ENCODE measurements at regions not wholly inside any gene's neighbourhood (a gene's known extent, or its start where the extent isn't known, plus 50 kb on each side); places are given as distances from the start of the nearest gene placed in this dataset.

GRCh38 chr5:148747536-148747906 lies 78.9 kb upstream of the ADRB2 start:
- TF ChIP-seq KDM2A (CRISPR knock-in tag; IDR thresholded peaks at IDR 0.05; ENCODE audit: borderline replicate concordance, low read depth), result no peak
- no peak for TF ChIP-seq ZNF660 (CRISPR knock-in tag; IDR thresholded peaks at IDR 0.05; ENCODE audit: borderline replicate concordance, low read depth)
- TF ChIP-seq CEBPG (CRISPR knock-in tag; IDR thresholded peaks at IDR 0.05), result no peak
- TF ChIP-seq THYN1 (CRISPR knock-in tag; IDR thresholded peaks at IDR 0.05; ENCODE audit: borderline replicate concordance, low read depth), result no peak
- no peak for TF ChIP-seq NR0B2 (CRISPR knock-in tag; IDR thresholded peaks at IDR 0.05)
- no peak for TF ChIP-seq FOXP1 (IDR thresholded peaks at IDR 0.05)
- no peak for TF ChIP-seq FOXP1 (CRISPR knock-in tag; IDR thresholded peaks at IDR 0.05)
- TF ChIP-seq ZNF781 (CRISPR knock-in tag; IDR thresholded peaks at IDR 0.05; ENCODE audit: borderline replicate concordance, not compliant biosample characterization), result no peak
- no peak for TF ChIP-seq IKZF1 (IDR thresholded peaks at IDR 0.05)
- in situ Hi-C loops (cut with HindIII; ENCODE audit: extremely low pct_ligation_motif_present, low pct_unique_long_range_greater_than_20kb), result no loop called here
- FAIRE-seq, result no peak
- BruUV-seq (replicated peaks), result no TSS peak
- Histone ChIP-seq H3K4me3 (replicated peaks in 1 of 3; ENCODE audit: insufficient read depth in 1 of 3, low read depth in 2 of 3, low read length in 3 of 3) (no peak overlapping the region), H3K27me3 (ENCODE audit: control insufficient read depth in 1 of 2, insufficient read depth in 2 of 2, low read length in 2 of 2) (no peaks in the 10 kb centered on the region), H3K4me1 (ENCODE audit: insufficient read depth, low read length) (no peaks in the 10 kb centered on the region), H3K4me2 (ENCODE audit: low read depth, low read length) (no peak overlapping the region), H3K27ac (ENCODE audit: extremely low read length, insufficient read depth, low read length) (no peak overlapping the region), H2AFZ (ENCODE audit: low read length) (no peak overlapping the region), H3K79me2 (ENCODE audit: insufficient read depth, low read length) (no peaks in the 10 kb centered on the region), H3K9ac (ENCODE audit: insufficient read depth, low read depth, low read length) (no peak overlapping the region), H3K36me3 (replicated peaks in 1 of 2; ENCODE audit: control insufficient read depth in 1 of 2, insufficient read depth in 2 of 2, low read length in 2 of 2) (no peaks in the 10 kb centered on the region), H3K9me3 (ENCODE audit: low read length) (no peaks in the 10 kb centered on the region), H4K20me1 (ENCODE audit: insufficient read depth, low read length) (no peaks in the 10 kb centered on the region)
- POLR2A ChIA-PET, result no interaction called here
- ATAC-seq, result no peak
- intact Hi-C loops (cut with micrococcal nuclease; ENCODE audit: unreplicated experiment), result no loop called here
- CTCF ChIA-PET (ENCODE audit: low intra/inter-chr PET ratio, low total read pairs), result no interaction called here
- WGBS (ENCODE audit: low lambda C conversion rate), result 22% methylated on average over 2 of the region's 2 CpGs
- DNase-seq (ENCODE audit: low spot score), result no peak

GRCh38 chr5:148748702-148749392 lies 77.6 kb upstream of the ADRB2 start:
- intact Hi-C loops (cut with micrococcal nuclease; ENCODE audit: unreplicated experiment) (no loop called here), in situ Hi-C loops (cut with HindIII; ENCODE audit: extremely low pct_ligation_motif_present, low pct_unique_long_range_greater_than_20kb) (no loop called here)
- Histone ChIP-seq H3K27me3 (ENCODE audit: control insufficient read depth in 1 of 2, insufficient read depth in 2 of 2, low read length in 2 of 2) (no peaks in the 10 kb centered on the region), H3K4me2 (ENCODE audit: low read depth, low read length) (no peak overlapping the region), H3K79me2 (ENCODE audit: insufficient read depth, low read length) (no peaks in the 10 kb centered on the region), H3K4me3 (replicated peaks in 1 of 3; ENCODE audit: insufficient read depth in 1 of 3, low read depth in 2 of 3, low read length in 3 of 3) (no peak overlapping the region), H3K36me3 (replicated peaks in 1 of 2; ENCODE audit: control insufficient read depth in 1 of 2, insufficient read depth in 2 of 2, low read length in 2 of 2) (no peaks in the 10 kb centered on the region), H3K27ac (ENCODE audit: extremely low read length, insufficient read depth, low read length) (no peak overlapping the region), H2AFZ (ENCODE audit: low read length) (no peak overlapping the region), H4K20me1 (ENCODE audit: insufficient read depth, low read length) (no peaks in the 10 kb centered on the region), H3K9me3 (ENCODE audit: low read length) (no peaks in the 10 kb centered on the region), H3K9ac (ENCODE audit: insufficient read depth, low read depth, low read length) (no peak overlapping the region), H3K4me1 (ENCODE audit: insufficient read depth, low read length) (no peaks in the 10 kb centered on the region)
- ChIA-PET POLR2A (no interaction called here), CTCF (ENCODE audit: low intra/inter-chr PET ratio, low total read pairs) (no interaction called here)
- DNase-seq (ENCODE audit: low spot score), result no peak
- ATAC-seq, result no peak
- BruUV-seq (replicated peaks), result no TSS peak
- WGBS (ENCODE audit: low lambda C conversion rate), result 20% methylated on average over 4 of the region's 4 CpGs
- TF ChIP-seq DZIP1 (CRISPR knock-in tag; IDR thresholded peaks at IDR 0.05), result no peak
- no peak for TF ChIP-seq ZSCAN9 (CRISPR knock-in tag; IDR thresholded peaks at IDR 0.05; ENCODE audit: borderline replicate concordance)
- no peak for TF ChIP-seq ZNF414 (CRISPR knock-in tag; IDR thresholded peaks at IDR 0.05)
- TF ChIP-seq NFATC3 (CRISPR knock-in tag; IDR thresholded peaks at IDR 0.05), result no peak
- no peak for FAIRE-seq

Data from HepG2 (cell line).